Large intestine (tissue), 3 donors: ENCODE measurements at regions not wholly inside any gene's neighbourhood (a gene's known extent, or its start where the extent isn't known, plus 50 kb on each side); places are given as distances from the start of the nearest gene placed in this dataset.

Experiments used
- DNase-seq, 2 donors: peaks; one replicate each; pipeline versions ENCODE4 v3.0.0 to v3.0.0-alpha.2; 2013
- H3K27ac ChIP-seq: one replicate; pipeline ENCODE4 v1.5.1; 2013; ENCODE audit warnings: low read length
- H3K27me3 ChIP-seq: 2 replicates; pipeline ENCODE4 v1.6.1; 2013; ENCODE audit warnings: low read length; ENCODE audit not compliant: control insufficient read depth, insufficient read depth
- H3K36me3 ChIP-seq: 2 replicates; pipeline ENCODE4 v1.6.1; 2013; ENCODE audit warnings: low read length; ENCODE audit not compliant: control insufficient read depth, insufficient read depth
- H3K4me1 ChIP-seq: one replicate; pipeline ENCODE4 v1.6.1; 2013; ENCODE audit warnings: low read length; ENCODE audit not compliant: control insufficient read depth, insufficient read depth
- H3K4me3 ChIP-seq: one replicate; pipeline ENCODE4 v1.5.1; 2013; ENCODE audit warnings: low read length
- H3K9me3 ChIP-seq: one replicate; pipeline ENCODE4 v1.6.1; 2013; ENCODE audit warnings: mild to moderate bottlenecking, low read depth, low read length, moderate library complexity; ENCODE audit not compliant: control insufficient read depth
- WGBS: methylation state at CpG from one replicate; pipeline ENCODE4 v1.1.5; 2013; ENCODE audit warnings: low lambda C conversion rate; ENCODE audit not compliant: insufficient coverage; 5-methylcytosine and 5-hydroxymethylcytosine counted together

GRCh38 chr10:43320226-43320625, 51.2 kb upstream of the FXYD4 start:
- Histone ChIP-seq H3K27ac (no peak overlapping the region), H3K4me1 (peaks cover 28% of the 10 kb centered on the region), H3K4me3 (no peak overlapping the region), H3K9me3 (no peaks in the 10 kb centered on the region), H3K27me3 (no peaks in the 10 kb centered on the region), H3K36me3 (no peaks in the 10 kb centered on the region)
- WGBS, result 88% methylated on average over 3 of the region's 7 CpGs
- DNase-seq, result no peak

GRCh38 chr10:43318976-43319960, 52.2 kb upstream of the FXYD4 start:
- no peaks in the 10 kb centered on the region for H3K9me3 ChIP-seq
- no CpG with 5 or more reads among the region's 21 CpGs for WGBS
- no peaks in the 10 kb centered on the region for H3K27me3 ChIP-seq
- no peaks in the 10 kb centered on the region for H3K36me3 ChIP-seq
- no peak overlapping the region for H3K27ac ChIP-seq
- peaks cover 30% of the 10 kb centered on the region for H3K4me1 ChIP-seq
- no peak overlapping the region for H3K4me3 ChIP-seq
- no peak for DNase-seq

GRCh38 chr10:43318456-43318855, 51.6 kb upstream of the RASGEF1A start:
- WGBS, result 88% methylated on average over 2 of the region's 7 CpGs
- H3K27me3 ChIP-seq, result no peaks in the 10 kb centered on the region
- DNase-seq, result no peak
- no peaks in the 10 kb centered on the region for H3K9me3 ChIP-seq
- no peaks in the 10 kb centered on the region for H3K36me3 ChIP-seq
- H3K4me3 ChIP-seq, result no peak overlapping the region
- no peak overlapping the region for H3K27ac ChIP-seq
- peaks cover 30% of the 10 kb centered on the region for H3K4me1 ChIP-seq

- no peaks in the 10 kb centered on the region for H3K36me3 ChIP-seq
- H3K4me3 ChIP-seq, result no peak overlapping the region
- peaks cover 23% of the 10 kb centered on the region for H3K4me1 ChIP-seq
- no peaks in the 10 kb centered on the region for H3K9me3 ChIP-seq
- peak overlapping the region; percentile 21 for H3K27ac ChIP-seq
- DNase-seq, result no peak
- H3K27me3 ChIP-seq, result no peaks in the 10 kb centered on the region
- 96% methylated on average over 4 of the region's 9 CpGs for WGBS
These were observed 50.6 kb upstream of the RASGEF1A start for GRCh38 chr10:43317422-43317821.

- H3K4me1 ChIP-seq, result peaks cover 21% of the 10 kb centered on the region
- WGBS, result 60% methylated on average over 1 of the region's 5 CpGs
- no peaks in the 10 kb centered on the region for H3K27me3 ChIP-seq
- peak in 1 of 2 donors; percentile 63 for DNase-seq
- no peaks in the 10 kb centered on the region for H3K36me3 ChIP-seq
- H3K4me3 ChIP-seq, result no peak overlapping the region
- no peaks in the 10 kb centered on the region for H3K9me3 ChIP-seq
- peak overlapping the region; percentile 21 for H3K27ac ChIP-seq
These were observed 50.1 kb upstream of the RASGEF1A start for GRCh38 chr10:43316988-43317387.
